Stimulated activated CD4-positive, alpha-beta T cell treated with anti-CD3 and anti-CD28 coated beads, Interleukin-1b, Interleukin-23, amount 100 ng/mL, for 4 hours (primary cell): ENCODE measurements at regions not wholly inside any gene's neighbourhood (a gene's known extent, or its start where the extent isn't known, plus 50 kb on each side); places are given as distances from the start of the nearest gene placed in this dataset.
"Not testable (repeated sequence)": the region's sequence is repeated elsewhere in the genome, so short reads cannot be mapped to it uniquely, and the experiment has no call there.

Experiments used
- DNase-seq, 2 donors: peaks; one replicate each; pipeline ENCODE4 v3.0.0-alpha.2; 2020; ENCODE audit warnings: low read depth in 2 of 2

- DNase-seq: no peak
Observed at GRCh38 chr10:45249978-45250693, 65.3 kb downstream of the OR13A1 start.

DNA sequence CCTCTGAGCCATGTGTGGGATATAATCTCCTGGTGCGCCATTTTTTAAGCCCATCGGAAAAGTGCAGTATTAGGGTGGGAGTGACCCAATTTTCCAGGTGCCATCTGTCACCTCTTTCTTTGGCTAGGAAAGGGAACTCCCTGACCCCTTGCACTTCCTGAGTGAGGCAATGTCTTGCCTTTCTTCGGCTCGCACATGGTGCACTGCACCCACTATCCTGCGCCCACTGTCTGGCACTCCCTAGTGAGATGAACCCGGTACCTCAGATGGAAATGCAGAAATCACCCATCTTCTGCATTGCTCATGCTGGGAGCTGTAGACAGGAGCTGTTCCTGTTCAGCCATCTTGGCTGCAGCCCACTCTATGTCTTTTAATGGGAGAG lies 64.7 kb downstream of the OR13A1 start:
- DNase-seq: not testable (repeated sequence)
